ENCODE measurements at regions not wholly inside any gene's neighbourhood (a gene's known extent, or its start where the extent isn't known, plus 50 kb on each side); places are given as distances from the start of the nearest gene placed in this dataset.
A peak's percentile ranks its signal among the peaks of the same experiment; 100 is the strongest.
"Not testable (repeated sequence)": the region's sequence is repeated elsewhere in the genome, so short reads cannot be mapped to it uniquely, and the experiment has no call there.

GRCh38 chr3:71956716-71957115, 171.8 kb upstream of the PROK2 start:
- DNase-seq (ENCODE audit: low read depth) = no peak

- no peak for DNase-seq (ENCODE audit: low read depth)
Measured at GRCh38 chr3:71956069-71956340, 171.1 kb upstream of the PROK2 start.

GRCh38 chr3:71955240-71956068, 170.5 kb upstream of the PROK2 start:
- DNase-seq (ENCODE audit: low read depth) = peak; percentile 3

GRCh38 chr3:71951842-71952241, 166.9 kb upstream of the PROK2 start:
- DNase-seq (ENCODE audit: low read depth) = no peak

GRCh38 chr3:71951361-71951760, 166.4 kb upstream of the PROK2 start:
- no peak for DNase-seq (ENCODE audit: low read depth)

GRCh38 chr3:71949442-71949841, 164.5 kb upstream of the PROK2 start:
- DNase-seq (ENCODE audit: low read depth) = no peak

GRCh38 chr3:71944482-71945065, 159.6 kb upstream of the PROK2 start:
- no peak for DNase-seq (ENCODE audit: low read depth)

GRCh38 chr3:71942432-71943187, 157.7 kb upstream of the PROK2 start:
- no peak for DNase-seq (ENCODE audit: low read depth)

GRCh38 chr3:71940486-71940885, 155.5 kb upstream of the PROK2 start:
- no peak for DNase-seq (ENCODE audit: low read depth)

- DNase-seq (ENCODE audit: low read depth) = not testable (repeated sequence)
Measured at GRCh38 chr3:71938081-71938480, 153.1 kb upstream of the PROK2 start.

- no peak for DNase-seq (ENCODE audit: low read depth)
Measured at GRCh38 chr3:71936681-71937080, 151.7 kb upstream of the PROK2 start.

- no peak for DNase-seq (ENCODE audit: low read depth)
Measured at GRCh38 chr3:71934520-71935270, 149.7 kb upstream of the PROK2 start.

- DNase-seq (ENCODE audit: low read depth) = no peak
Measured at GRCh38 chr3:71931922-71932321, 147.0 kb upstream of the PROK2 start.

- no peak for DNase-seq (ENCODE audit: low read depth)
Measured at GRCh38 chr3:71930056-71930991, 145.4 kb upstream of the PROK2 start.

- no peak for DNase-seq (ENCODE audit: low read depth)
Measured at GRCh38 chr3:71928212-71928611, 143.3 kb upstream of the PROK2 start.

- DNase-seq (ENCODE audit: low read depth) = no peak
Measured at GRCh38 chr3:71927505-71928066, 142.6 kb upstream of the PROK2 start.

GRCh38 chr3:71926616-71927015, 141.7 kb upstream of the PROK2 start:
- DNase-seq (ENCODE audit: low read depth) = no peak

- no peak for DNase-seq (ENCODE audit: low read depth)
Measured at GRCh38 chr3:71926262-71926600, 141.3 kb upstream of the PROK2 start.

- not testable (repeated sequence) for DNase-seq (ENCODE audit: low read depth)
Measured at GRCh38 chr3:71925511-71926261, 140.7 kb upstream of the PROK2 start.

GRCh38 chr3:71924721-71925120, 139.8 kb upstream of the PROK2 start:
- no peak for DNase-seq (ENCODE audit: low read depth)
